CD4-positive, alpha-beta T cell treated with Interferon alpha-2 for 1 hour (primary cell): ENCODE measurements at regions not wholly inside any gene's neighbourhood (a gene's known extent, or its start where the extent isn't known, plus 50 kb on each side); places are given as distances from the start of the nearest gene placed in this dataset.

Experiments
- DNase-seq, 2 donors: peaks; one replicate each; pipeline ENCODE4 v3.0.0-alpha.2; 2020 to 2022

DNA sequence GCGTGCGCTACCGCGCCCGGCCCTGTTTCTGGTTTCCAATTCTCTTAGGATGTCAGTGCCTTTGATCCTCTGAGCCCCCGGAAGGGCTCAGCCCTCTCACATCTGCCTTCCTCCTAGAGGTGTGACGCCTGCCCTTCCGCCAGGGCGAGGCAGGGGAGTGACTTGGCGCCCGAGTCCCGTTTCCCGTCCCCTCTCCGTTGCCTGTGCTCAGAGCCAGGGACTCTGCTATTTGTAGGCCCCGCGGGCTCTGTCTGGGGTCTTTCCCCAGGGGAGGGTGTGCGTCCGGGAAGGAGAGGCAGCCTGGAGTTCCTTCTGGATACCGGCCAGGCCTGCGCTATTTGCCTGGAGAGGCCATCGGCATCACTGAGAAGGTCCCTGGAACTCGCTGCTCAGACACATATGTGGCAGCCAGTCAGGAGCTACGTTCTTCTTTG is 103.7 kb upstream of the TAF1B start:
- DNase-seq = peak; percentile 52 to 65

DNA sequence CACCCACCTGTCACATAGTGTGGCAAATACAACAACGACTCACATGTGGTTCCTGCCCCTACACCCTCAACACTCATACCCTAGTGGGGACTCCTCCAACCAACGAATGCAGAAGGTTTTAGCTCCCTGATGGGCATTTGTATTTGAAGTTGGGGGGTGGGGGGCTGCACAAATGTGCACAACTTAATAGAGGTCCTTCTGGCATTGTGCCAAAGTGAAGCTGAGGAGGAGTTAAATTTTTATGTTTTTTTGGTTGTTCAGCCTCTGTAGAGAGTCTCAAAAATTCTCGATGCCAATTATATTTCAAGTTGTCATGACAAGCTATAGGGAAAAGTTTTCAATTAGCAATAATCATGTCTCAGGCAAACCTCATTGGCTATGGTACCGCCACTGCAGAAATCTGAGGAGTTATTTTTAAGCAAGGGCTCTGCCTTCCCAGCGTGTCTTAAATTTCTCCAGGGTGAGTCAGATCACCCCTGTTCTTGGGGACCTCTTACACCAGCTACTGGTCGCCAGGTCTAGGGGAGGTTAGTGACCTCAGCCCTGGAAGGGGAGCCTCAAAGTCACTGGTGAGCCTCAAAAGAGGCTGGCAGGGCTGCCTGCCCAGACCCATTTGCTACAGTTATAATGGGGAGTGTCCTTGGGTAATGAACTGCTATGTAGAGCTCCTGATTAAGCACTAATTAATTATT is 102.7 kb upstream of the TAF1B start:
- no peak for DNase-seq

DNA sequence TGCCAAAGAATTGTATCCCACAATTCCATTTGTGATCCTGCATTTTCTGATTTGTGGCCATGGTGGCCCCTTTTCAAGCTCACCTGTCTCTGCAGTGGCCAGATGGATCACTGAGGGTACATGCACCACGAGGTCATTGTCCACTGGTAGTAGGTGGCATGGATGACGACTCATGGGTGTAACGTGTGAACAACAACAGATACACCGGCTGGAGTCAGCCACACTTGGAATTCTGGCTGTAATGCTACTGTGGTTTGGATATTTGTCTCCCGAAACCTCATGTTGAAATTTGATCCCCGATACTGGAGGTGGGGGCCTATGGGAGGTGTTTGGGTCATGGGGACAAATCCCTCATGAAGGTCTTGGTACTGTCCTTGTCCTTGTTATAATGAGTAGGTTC is 102.2 kb upstream of the TAF1B start:
- DNase-seq = no peak

DNA sequence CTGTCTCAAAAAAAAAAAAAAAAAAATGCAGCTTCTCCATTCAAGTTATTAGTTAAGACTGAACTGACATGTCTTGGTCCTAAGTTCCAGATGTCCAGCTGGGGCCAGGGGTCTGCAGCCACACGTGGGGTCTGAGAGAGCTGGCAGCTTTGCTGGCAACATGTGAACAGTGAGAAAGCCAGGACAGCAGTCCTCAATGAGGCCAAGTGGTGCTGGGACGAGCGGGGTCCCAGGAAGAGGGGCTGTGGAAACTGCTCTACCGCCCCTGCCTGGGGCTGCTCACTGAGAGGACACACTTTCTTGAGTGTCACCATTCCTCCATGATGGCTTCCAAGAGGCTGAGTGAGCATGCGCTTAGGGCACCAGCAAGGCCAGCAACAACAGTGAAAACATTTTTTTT is 100.7 kb upstream of the TAF1B start:
- DNase-seq = no peak

DNA sequence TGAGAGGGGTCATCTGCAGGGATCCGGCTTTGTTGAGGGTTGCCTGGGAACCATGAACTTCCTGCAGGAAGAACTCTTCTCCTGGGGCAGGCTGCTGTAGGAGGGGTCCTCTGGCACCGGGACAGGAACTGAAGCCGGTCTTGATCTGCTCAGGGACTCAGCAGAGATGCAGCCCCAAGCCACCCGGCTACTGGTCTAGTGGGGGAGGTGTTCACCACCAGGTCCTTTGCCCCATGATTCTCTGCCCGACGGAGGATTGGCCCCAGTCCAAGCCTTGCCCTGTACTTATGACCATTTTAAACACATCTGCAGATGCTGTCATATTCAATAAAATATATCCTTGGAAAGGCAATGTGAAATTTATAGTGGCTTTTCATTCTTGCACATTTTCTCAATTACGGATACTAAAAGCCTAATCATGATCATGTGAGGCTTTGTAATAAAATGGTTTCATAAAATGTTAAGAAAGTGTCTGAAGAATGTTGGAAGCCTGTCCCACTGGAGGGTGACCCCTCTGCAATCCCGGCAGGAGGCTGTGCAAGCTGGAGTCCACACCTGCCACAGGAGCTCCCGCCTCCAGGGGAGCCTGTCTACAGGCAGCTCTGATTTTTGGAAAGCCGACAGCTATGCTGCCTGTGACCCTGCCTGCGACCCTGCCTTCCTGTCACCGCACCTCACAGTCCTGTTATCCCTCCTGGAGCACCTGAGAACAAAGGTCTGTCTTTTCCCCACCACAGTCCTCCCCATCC is 98.8 kb upstream of the TAF1B start:
- DNase-seq = no peak

DNA sequence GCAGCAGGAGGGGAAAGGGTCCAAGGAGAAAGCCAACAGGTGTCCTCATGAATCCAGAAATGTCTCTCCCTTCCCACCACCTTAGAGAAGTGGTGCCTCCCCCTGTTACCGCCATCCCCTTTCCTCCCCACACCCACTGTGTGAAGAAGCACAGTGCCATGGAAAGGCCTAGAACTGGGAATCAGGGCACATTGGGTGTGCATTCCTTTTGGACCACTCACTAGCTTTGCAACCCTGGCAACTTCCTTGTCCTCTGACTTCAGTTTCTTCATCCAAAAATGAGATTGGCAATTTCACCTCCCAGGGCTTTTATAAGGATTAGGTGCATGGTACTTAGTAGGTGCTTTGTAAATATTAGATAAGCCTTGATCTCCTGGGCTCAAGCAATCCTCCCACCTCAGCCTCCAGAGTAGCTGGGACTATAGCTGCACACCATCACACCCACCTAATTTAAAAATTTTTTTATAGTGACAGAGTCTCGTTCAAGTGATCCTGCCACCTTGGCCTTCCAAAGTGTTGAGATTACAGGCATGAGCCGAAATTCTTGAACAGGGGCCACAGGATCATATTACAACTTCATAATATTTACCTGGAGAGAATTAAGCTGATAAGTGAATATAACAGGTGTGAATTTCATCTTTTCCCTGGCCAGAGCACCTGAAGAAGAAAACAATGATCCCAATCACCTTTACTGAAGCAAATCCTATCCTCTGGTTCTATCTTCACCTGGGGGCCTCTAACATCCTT is 97.9 kb upstream of the TAF1B start:
- DNase-seq = no peak

DNA sequence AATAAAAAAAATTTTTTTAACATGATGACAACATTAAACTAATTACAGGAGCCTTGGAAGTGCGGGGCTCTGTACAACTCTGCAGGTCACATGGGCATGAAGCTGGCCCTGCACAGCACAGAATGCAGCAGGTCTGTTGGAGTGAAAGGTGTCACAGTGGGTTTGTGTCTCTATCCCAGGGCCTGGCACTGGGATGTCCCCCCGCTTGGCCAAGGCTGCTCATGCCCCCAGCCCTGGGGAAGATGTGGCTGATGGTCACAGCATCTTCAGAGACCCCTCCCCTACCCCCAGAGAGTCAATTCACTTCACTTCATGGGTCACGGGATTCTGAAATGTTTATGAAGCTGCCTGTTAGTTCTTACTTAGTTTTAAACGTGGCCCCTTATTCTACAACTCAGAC is 95.9 kb upstream of the TAF1B start:
- no peak for DNase-seq

DNA sequence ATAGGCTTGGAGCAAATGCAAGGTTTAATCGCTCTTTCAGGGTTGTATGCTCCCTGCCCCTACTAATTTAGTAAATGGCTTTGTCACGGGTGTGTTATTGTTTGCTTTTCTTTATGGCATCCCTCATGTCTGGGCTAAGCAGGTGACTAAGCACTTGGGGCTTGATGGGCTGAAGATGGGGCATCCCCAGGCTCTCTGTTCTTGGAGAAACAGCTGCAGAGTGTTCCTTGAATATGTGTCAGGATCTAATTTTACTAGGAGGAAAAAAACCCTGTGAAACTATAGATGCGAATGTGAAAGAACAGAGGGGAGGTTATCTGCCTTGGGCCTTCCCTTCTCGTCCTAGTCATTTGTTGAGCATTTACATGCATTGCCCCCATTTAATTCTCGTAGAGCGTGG is 94.7 kb upstream of the TAF1B start:
- no peak for DNase-seq

DNA sequence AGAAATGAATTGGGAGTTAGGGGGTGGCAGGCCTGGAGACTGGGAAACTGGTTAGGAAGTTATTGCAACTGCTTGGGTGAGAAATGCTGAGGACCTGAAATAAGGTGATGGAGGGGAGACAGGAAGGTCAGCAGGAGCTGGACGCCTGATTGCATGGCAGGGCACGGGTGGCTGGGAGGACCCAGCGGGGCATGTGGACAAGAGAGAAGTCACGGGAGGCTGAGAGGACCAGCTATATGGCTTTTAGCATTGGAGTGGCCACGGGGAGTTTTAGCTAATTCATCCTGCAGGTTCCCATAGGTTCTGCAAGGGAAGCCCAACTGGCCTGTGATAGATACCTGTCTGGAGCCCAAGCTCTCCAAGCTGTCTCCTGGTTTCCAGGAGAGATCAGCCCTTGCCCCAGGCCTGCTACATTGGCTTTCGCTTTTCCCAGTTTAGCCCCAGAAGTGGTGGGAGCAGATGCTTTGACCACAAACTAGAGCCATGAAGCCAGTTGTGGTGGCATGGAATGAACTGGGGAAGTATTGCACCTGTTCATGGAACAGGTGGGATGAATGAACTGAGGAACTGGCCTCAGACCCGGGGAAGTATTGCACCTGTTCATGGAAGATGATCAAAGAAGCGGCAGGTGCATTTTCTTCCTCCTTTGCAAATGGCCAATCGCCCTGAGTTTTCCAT is 93.6 kb upstream of the TAF1B start:
- DNase-seq = no peak

DNA sequence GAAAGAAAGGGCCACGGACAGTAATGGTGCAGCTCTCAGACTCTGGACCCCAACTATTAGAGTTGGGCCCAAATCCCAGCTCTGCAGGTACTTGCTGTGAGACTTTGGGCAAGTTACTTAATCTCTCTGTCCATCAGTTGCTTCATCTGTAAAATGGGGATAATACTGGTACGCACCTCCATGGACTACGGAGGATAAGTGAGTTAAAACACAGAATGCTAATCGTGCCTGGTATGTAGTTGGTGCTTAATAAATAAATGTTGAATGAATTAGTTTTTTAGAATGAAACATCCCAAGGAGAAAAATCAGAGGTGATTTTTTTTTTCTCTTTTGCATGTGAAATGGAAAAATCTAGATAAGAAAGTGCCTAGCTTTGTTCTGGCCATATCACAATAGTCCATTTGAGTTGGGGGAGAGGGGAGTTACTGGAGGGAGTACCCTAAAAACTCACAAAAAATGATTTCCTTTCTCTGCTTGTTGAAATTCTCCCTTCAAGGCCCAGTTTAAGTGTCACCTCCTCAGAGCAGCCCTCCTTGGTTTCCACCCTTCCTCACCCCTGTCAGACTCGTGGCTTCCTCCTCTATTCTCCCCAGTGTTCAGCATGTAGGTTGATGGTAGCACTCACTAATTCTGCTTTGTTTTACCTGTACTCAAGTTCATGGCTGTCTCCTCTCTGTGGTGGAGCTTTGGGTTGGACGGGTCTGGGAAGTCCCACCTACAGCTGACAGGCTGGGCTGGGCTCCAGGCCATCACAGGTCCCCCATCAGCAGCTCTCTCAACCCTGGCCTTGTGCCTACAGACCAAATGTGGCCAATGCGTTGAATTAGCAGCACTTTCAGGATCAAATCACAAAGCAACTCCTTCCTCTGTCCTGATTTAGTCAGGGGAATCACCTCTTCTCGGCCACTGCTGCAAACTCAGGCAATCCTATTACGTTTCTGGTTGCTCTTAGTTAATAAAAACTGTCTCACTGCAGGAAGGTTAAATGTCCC is 92.8 kb upstream of the TAF1B start:
- DNase-seq = no peak

DNA sequence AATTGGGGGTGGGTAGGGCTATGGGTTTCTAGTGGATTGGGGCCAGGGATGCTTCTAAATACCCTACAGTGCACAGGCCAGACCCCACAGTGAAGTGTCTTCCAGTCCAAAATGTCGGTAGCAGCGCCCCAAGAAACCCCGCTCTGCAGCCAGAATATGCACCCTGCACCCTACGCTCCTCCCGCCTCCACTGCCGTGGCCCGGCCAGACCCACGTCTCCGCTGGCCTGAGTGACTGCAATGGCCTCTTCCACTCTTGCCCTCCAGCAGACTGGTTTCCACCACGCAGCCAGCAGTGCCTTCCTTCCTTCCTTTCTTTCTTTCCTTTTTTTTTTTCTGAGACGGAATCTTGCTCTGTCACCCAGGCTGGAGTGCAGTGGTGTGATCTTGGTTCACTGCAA is 91.4 kb upstream of the TAF1B start:
- no peak for DNase-seq

DNA sequence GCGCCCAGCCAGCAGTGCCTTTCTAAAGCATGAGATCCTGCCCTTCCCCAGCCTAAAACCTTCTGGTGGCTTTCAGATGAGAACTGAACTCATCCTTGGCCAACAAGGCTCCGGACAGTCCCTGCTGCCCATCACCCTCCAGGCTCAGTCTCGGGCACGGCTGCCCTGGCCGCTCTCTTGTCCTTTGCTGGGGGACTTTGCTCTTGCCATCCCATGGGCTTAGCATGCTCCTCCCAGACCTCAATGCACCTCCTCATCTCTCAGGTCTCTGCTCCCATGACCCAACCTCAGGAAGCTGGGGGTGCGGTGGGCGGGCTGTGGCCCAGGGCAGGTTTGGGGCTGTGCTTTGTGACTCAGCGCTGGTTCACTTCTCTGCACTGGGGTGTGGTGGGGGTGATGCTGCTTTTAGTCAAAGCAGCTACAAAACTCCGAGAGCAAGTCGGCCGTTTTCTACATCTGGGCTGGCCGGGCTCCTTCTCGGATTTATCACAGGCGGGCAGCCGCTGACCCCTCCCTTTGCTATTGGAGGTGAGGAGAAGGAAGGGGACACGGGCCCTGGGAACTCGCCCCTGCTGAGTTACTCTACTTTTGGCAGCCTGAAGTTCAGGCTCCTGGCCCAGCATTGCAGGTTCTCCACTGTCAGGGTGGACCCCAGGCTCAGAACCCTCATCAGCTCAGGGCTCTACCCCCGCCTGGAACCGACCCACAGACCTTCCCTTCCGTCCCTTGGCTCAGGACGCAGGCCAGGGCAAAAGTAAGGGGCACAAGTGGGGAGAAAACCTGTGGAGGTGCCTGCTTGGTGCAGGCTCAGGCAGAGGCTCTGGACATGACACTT is 90.6 kb upstream of the TAF1B start:
- peak; percentile 63 to 64 for DNase-seq

DNA sequence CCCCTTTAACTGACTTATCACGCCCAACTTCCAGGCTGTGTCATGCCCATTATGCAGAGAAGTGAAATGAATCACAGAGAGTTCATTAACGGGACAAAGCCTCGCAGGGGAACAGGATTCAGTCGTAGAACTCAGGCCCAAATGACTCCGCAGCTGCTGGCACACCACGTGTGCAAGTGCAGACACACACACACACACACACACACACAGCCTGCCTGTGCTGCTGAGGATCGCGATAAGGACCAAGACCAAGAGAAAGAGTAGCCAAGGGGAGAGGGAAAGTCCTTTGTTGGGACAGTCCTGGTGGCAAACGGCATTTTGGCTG is 90.0 kb upstream of the TAF1B start:
- DNase-seq = peak; percentile 57 to 72

DNA sequence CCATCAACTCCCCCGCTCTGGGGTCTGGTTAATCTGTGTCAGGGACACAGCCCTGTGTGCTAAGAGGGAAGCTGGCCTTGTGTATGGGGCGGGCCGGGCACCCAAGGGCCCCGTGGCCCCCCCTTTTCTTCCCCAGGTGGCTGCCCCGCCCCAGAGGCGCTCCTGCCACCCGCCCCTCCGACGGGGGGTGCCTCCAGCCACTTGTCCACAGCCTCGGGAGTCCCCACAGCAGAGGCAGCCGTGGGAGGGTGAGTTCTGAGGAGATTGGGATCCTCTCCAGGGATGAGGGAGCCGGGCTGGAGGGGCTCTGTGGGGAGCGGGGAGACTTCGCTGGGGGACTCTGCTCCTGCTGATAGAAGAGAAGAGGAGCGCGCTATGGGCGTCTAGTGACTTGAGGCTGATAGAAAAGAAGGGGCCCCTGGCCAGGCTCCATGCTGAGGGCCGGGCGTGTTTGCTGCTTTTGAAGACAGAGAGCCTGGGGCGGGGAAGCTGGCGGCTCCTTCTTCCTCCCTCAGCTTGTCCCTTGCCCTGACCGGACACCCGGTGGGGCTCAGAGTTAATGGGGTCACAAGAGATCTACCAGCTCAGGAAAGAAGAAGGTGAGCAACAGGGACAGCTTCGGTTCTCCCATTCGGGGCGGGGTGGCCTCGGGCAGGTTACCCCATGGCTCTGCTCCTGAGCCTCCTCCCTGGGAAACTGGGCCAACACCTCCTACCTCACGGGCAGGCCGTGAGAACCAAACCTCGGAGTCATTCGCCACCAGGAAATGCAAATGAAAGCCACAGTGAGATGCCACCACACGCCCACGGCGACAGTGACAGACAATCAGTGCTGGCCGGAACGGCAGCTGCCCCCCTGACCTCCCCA is 89.4 kb upstream of the TAF1B start:
- peak; percentile 29 to 59 for DNase-seq

DNA sequence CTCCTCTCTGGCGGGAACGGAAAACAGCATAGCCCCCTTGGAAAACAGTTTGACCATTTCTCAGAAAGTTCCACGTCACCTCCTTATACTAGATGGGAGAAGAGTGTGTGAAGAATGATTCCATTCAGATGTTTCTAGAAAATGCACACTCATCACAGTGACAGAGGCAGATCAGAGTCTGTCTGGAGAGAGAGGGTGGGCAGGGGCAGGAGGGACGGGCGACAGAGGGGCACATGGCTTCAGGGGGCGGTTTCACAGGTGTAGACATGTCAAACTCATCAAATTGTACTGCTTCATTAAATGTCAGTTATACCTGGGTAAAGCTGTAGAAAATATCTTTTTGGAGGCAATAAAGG is 88.8 kb upstream of the TAF1B start:
- DNase-seq = peak in 1 of 2 donors; percentile 8

DNA sequence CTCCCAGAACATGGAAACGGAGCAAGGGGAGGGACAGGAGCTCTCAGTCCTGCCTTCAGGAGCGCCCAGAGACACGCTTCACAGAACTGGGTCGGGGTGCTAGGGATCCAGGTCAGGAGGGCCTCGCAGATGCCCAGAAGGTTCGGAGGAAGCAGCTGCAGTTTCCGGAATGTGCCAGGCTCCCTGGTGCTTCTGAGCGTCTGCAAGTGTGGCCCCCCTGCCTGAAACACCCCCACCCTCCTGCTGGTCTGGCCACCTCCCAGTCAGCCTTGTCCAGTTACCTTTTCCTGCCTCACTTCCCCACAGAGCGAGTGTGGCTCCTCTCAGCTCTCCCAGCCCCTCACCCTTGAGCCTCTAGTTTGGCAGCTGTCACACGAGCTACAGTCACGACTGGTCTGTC is 88.3 kb upstream of the TAF1B start:
- DNase-seq = no peak

DNA sequence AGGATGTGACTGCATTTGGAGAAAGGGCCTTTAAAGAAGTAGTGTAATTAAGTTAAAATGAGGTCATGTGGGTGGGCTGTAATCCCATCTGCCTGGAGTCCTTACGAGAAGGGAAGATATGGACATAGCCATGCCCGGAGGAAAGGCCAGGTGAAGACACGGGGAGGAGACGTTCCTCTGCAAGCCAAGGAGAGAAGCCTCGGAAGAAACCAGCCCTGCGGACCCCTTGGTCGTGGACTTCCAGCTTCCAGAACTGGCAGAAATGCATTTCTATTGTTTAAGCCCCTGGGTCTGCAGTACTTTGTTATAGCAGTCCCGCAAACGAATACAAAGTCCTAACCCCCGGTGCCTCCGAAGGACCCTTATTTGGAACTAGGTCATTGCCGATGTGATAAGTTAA is 87.6 kb upstream of the TAF1B start:
- no peak for DNase-seq

DNA sequence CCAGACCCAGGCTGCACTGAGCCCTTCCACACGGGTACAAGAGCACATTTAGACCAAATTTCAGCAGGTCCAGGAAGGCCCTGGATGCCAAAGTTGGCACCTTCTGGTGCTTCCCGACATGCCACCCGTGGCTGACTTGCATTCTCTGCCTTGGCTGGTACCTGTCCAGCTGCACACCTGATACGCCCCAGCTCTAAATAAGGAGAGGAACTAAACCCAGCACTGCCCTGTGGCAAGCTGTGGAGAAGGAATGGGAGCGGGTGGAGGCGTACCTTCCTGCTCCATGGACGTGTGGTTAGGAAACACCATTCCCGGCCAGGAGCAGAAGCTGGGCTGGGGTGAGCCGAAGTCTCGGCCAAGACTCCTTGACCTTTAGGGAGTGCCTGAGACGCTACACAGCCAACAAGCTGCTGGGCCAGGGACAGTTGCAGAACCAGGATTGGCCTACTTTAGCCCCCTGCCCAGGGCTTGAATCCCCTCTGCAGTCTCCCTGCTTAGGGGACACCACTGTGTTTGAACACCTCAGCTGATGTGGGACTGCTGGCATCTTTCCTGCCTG is 86.5 kb upstream of the TAF1B start:
- DNase-seq = no peak

DNA sequence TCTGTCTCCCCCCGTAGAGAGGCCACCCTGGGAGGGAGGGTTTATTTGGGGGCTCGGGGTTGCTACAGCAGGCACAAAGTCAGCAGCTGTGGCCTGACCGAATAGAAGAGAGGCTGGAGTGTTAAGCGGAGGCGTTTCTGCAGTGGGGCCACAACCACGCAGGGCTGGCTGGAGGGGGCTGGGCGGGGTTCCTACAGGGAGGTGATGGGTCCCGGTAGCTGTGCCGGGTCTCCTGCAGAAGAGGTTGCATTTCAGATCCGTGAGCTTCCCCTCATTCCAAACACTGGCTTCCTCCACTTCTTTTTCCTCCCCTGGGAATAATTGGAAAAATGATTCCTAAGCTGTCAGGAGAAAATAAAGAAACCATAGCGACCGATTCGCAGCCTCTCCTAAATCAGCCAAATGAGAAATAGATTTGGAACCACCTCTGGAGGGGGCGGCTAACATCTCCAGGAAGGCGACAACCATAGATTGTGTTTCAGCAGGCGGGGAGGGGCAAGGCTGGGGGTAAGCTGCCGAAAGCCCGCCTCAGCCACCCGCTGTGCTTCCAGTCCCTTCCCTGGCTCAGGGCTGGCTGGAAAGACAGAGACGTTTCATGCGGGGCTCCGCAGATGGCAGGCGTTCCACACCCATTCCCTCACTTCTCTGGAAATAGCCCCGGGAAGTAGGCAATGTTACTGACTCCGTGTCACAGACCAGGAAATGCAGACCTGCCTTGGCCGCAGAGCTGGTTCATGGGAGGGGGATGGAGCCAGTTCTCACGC is 85.6 kb upstream of the TAF1B start:
- DNase-seq = no peak
